ENCODE measurements at regions not wholly inside any gene's neighbourhood (a gene's known extent, or its start where the extent isn't known, plus 50 kb on each side); places are given as distances from the start of the nearest gene placed in this dataset.
"Not testable (repeated sequence)": the region's sequence is repeated elsewhere in the genome, so short reads cannot be mapped to it uniquely, and the experiment has no call there.

DNA sequence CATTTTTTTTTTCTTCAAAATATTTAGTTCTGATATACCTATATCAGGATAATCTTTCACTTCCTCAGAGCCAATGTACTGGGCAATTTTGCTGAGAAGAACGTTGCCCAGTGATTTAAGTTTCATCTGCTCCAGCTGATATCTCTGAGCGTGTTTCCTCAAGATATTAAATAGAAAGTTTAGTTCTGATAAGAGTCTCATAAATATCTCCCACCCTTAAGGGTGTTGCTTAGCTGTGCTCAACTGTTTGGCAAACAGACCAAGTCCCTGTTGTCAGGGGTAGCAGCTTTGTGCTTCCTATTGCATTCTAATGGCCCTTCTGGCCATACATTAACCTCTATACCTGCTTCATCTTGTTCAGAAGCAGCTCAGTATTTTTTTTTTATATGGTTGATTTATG is 84.7 kb upstream of the GPR141 start:
- CTCF ChIA-PET = interaction anchor here (1.1 to 1.2 kb wide), 2 partner anchors 11 to 235 kb away, joined by 3 to 4 read pairs; no protein-coding TSS in a partner anchor
- no peaks in the 10 kb centered on the region for H3K27me3 ChIP-seq (replicated peaks in 2 of 5; ENCODE audit: control insufficient read depth in 4 of 5, insufficient read depth in 5 of 5, low read length in 4 of 5)
- peak overlapping the region; percentile 94 to 96 for H3K27ac ChIP-seq (ENCODE audit: insufficient read depth in 1 of 2, low read depth in 1 of 2, low read length in 2 of 2, poor library complexity in 1 of 2, severe bottlenecking in 2 of 2)
- H3K9me3 ChIP-seq (ENCODE audit: control extremely low read depth in 1 of 5, control insufficient read depth in 4 of 5, insufficient read depth in 2 of 5, low read depth in 1 of 5, low read length in 4 of 5) = peaks cover 0 to 4% (median 4%) of the 10 kb centered on the region in 5 experiments
- H3K36me3 ChIP-seq (ENCODE audit: control insufficient read depth in 4 of 4, insufficient read depth in 4 of 4, low read length in 3 of 4) = no peaks in the 10 kb centered on the region
- no peak overlapping the region for H3K4me3 ChIP-seq (ENCODE audit: control insufficient read depth in 1 of 7, extremely low read depth in 1 of 7, insufficient read depth in 4 of 7, low read depth in 2 of 7, low read length in 6 of 7)
- DNase-seq = peak; percentile 76 to 96 (median 88)
- WGBS (ENCODE audit: insufficient coverage) = no CpG with 5 or more reads among the region's 2 CpGs
- peaks cover 0 to 13% (median 3%) of the 10 kb centered on the region in 4 experiments for H3K4me1 ChIP-seq (ENCODE audit: control extremely low read depth in 1 of 4, control insufficient read depth in 4 of 4, insufficient read depth in 4 of 4, low read length in 3 of 4)
- POLR2A ChIA-PET = interaction anchor here (0.6 kb wide), 1 partner anchor 69 kb away, joined by 3 read pairs; no protein-coding TSS in a partner anchor

DNA sequence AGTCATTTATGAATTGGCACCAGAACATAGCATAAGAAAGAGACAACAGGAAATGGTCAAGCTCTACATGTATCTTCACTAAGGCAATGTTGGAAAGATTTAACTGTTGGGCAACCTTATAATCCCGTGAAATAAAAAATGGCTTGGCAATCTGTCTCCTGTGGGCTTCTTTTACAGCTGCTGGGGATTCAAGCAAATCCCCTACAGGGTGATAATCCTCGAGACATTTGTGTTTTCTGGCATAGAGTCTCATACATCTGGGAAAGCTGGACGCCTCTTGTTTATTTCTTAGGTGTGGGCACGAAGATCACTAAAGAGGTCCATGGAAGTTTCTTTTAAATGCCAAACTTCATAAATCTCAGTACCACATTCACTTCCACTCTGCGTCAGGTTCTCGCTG is 82.2 kb upstream of the GPR141 start:
- H3K36me3 ChIP-seq (ENCODE audit: control insufficient read depth in 4 of 4, insufficient read depth in 4 of 4, low read length in 3 of 4) = no peaks in the 10 kb centered on the region
- no peak overlapping the region for H3K4me3 ChIP-seq (ENCODE audit: control insufficient read depth in 1 of 7, extremely low read depth in 1 of 7, insufficient read depth in 4 of 7, low read depth in 2 of 7, low read length in 6 of 7)
- H3K9me3 ChIP-seq (ENCODE audit: control extremely low read depth in 1 of 5, control insufficient read depth in 4 of 5, insufficient read depth in 2 of 5, low read depth in 1 of 5, low read length in 4 of 5) = peaks cover 0 to 4% (median 0%) of the 10 kb centered on the region in 5 experiments
- DNase-seq = no peak
- ChIA-PET POLR2A (no interaction called here), CTCF (interaction anchor here (1.1 kb wide), 1 partner anchor 39 kb away, joined by 3 read pairs; no protein-coding TSS in a partner anchor)
- no peaks in the 10 kb centered on the region for H3K27me3 ChIP-seq (replicated peaks in 2 of 5; ENCODE audit: control insufficient read depth in 4 of 5, insufficient read depth in 5 of 5, low read length in 4 of 5)
- no peak overlapping the region for H3K27ac ChIP-seq (ENCODE audit: insufficient read depth in 1 of 2, low read depth in 1 of 2, low read length in 2 of 2, poor library complexity in 1 of 2, severe bottlenecking in 2 of 2)
- H3K4me1 ChIP-seq (ENCODE audit: control extremely low read depth in 1 of 4, control insufficient read depth in 4 of 4, insufficient read depth in 4 of 4, low read length in 3 of 4) = peaks cover 0 to 13% (median 3%) of the 10 kb centered on the region in 4 experiments
- 100% methylated on average over 6 of the region's 6 CpGs for WGBS (ENCODE audit: insufficient coverage)

DNA sequence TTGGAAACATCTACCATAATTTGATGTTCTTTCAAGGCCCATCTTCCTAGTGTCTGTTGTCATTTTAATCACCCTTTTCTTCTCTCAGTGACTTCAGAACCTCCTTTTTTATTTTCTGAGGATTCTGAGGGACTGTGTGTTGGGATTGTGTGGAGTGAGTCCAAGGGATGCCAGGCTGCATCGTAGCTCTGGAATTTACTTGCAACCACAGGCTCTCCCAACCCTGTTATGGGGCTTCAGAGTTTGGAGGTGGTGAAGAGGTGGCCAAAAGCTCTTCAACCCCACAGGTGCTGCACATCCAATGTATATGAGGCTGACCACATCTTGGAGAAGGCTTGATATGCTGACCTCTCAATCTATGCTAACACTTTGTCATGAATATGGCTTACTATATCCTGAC is 79.5 kb upstream of the GPR141 start:
- H3K27me3 ChIP-seq (replicated peaks in 2 of 5; ENCODE audit: control insufficient read depth in 4 of 5, insufficient read depth in 5 of 5, low read length in 4 of 5) = no peaks in the 10 kb centered on the region
- peaks cover 0 to 3% (median 0%) of the 10 kb centered on the region in 5 experiments for H3K9me3 ChIP-seq (ENCODE audit: control extremely low read depth in 1 of 5, control insufficient read depth in 4 of 5, insufficient read depth in 2 of 5, low read depth in 1 of 5, low read length in 4 of 5)
- POLR2A ChIA-PET = no interaction called here
- H3K4me1 ChIP-seq (ENCODE audit: control extremely low read depth in 1 of 4, control insufficient read depth in 4 of 4, insufficient read depth in 4 of 4, low read length in 3 of 4) = peaks cover 0 to 7% (median 0%) of the 10 kb centered on the region in 4 experiments
- no peak overlapping the region for H3K4me3 ChIP-seq (ENCODE audit: control insufficient read depth in 1 of 7, extremely low read depth in 1 of 7, insufficient read depth in 4 of 7, low read depth in 2 of 7, low read length in 6 of 7)
- no peak for DNase-seq
- WGBS (ENCODE audit: insufficient coverage) = no CpG with 5 or more reads among the region's 1 CpG
- H3K27ac ChIP-seq (ENCODE audit: insufficient read depth in 1 of 2, low read depth in 1 of 2, low read length in 2 of 2, poor library complexity in 1 of 2, severe bottlenecking in 2 of 2) = no peak overlapping the region
- H3K36me3 ChIP-seq (ENCODE audit: control insufficient read depth in 4 of 4, insufficient read depth in 4 of 4, low read length in 3 of 4) = no peaks in the 10 kb centered on the region
- CTCF ChIA-PET = no interaction called here

DNA sequence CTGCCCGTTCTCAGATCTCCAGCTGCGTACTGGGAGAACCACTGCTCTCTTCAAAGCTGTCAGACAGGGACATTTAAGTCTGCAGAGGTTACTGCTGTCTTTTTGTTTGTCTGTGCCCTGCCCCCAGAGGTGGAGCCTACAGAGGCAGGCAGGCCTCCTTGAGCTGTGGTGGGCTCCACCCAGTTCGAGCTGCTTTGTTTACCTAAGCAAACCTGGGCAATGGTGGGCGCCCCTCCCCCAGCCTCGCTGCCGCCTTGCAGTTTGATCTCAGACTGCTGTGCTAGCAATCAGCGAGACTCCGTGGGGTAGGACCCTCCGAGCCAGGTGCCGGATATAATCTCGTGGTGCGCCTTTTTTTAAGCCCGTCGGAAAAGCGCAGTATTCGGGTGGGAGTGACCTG is 66.2 kb upstream of the GPR141 start:
- H3K36me3 ChIP-seq (ENCODE audit: control insufficient read depth in 4 of 4, insufficient read depth in 4 of 4, low read length in 3 of 4); CTCF ChIA-PET: not testable (repeated sequence)
- WGBS (ENCODE audit: insufficient coverage) = 100% methylated on average over 9 of the region's 16 CpGs

DNA sequence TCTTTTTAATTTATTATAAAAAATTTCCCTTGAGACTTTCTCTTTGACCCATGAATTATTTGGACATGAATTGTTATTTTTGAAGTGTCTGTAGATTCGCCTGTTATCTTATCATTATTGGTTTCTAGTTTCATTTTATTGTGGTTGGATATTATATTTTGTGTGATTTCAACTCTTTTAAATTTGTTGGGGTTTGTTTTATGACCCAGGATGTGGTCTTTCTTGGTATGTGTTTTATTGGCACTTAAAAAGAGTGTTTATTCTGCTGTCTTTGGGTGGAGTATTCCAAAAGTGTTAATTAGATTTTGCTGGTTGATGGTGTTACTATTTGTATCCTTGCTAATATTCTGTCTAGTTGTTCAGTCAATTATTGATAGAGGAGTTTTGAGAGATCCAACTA is 50.5 kb upstream of the GPR141 start:
- H3K4me1 ChIP-seq (ENCODE audit: control extremely low read depth in 1 of 4, control insufficient read depth in 4 of 4, insufficient read depth in 4 of 4, low read length in 3 of 4) = peaks cover 0 to 2% (median 0%) of the 10 kb centered on the region in 4 experiments
- H3K36me3 ChIP-seq (ENCODE audit: control insufficient read depth in 4 of 4, insufficient read depth in 4 of 4, low read length in 3 of 4) = no peaks in the 10 kb centered on the region
- POLR2A ChIA-PET = no interaction called here
- peaks cover 0 to 18% (median 6%) of the 10 kb centered on the region in 5 experiments for H3K9me3 ChIP-seq (ENCODE audit: control extremely low read depth in 1 of 5, control insufficient read depth in 4 of 5, insufficient read depth in 2 of 5, low read depth in 1 of 5, low read length in 4 of 5)
- no peak for DNase-seq
- no peak overlapping the region for H3K27ac ChIP-seq (ENCODE audit: insufficient read depth in 1 of 2, low read depth in 1 of 2, low read length in 2 of 2, poor library complexity in 1 of 2, severe bottlenecking in 2 of 2)
- H3K27me3 ChIP-seq (replicated peaks in 2 of 5; ENCODE audit: control insufficient read depth in 4 of 5, insufficient read depth in 5 of 5, low read length in 4 of 5) = no peaks in the 10 kb centered on the region
- CTCF ChIA-PET = no interaction called here
- no peak overlapping the region for H3K4me3 ChIP-seq (ENCODE audit: control insufficient read depth in 1 of 7, extremely low read depth in 1 of 7, insufficient read depth in 4 of 7, low read depth in 2 of 7, low read length in 6 of 7)
- WGBS (ENCODE audit: insufficient coverage) = 86% methylated on average over 1 of the region's 1 CpG

More for the DNA sequence above, 66.2 kb upstream of the GPR141 start:
- DNase-seq; H3K4me1 ChIP-seq (ENCODE audit: control extremely low read depth in 1 of 4, control insufficient read depth in 4 of 4, insufficient read depth in 4 of 4, low read length in 3 of 4); H3K9me3 ChIP-seq (ENCODE audit: control extremely low read depth in 1 of 5, control insufficient read depth in 4 of 5, insufficient read depth in 2 of 5, low read depth in 1 of 5, low read length in 4 of 5); H3K4me3 ChIP-seq (ENCODE audit: control insufficient read depth in 1 of 7, extremely low read depth in 1 of 7, insufficient read depth in 4 of 7, low read depth in 2 of 7, low read length in 6 of 7); H3K27me3 ChIP-seq (replicated peaks in 2 of 5; ENCODE audit: control insufficient read depth in 4 of 5, insufficient read depth in 5 of 5, low read length in 4 of 5); H3K27ac ChIP-seq (ENCODE audit: insufficient read depth in 1 of 2, low read depth in 1 of 2, low read length in 2 of 2, poor library complexity in 1 of 2, severe bottlenecking in 2 of 2); POLR2A ChIA-PET: not testable (repeated sequence)

Data from common myeloid progenitor, CD34-positive (primary cell).